ENCODE measurements at regions not wholly inside any gene's neighbourhood (a gene's known extent, or its start where the extent isn't known, plus 50 kb on each side); places are given as distances from the start of the nearest gene placed in this dataset.

- no peaks in the 10 kb centered on the region for H3K9me3 ChIP-seq (ENCODE audit: insufficient read depth in 2 of 2, low read depth in 1 of 2, low read length in 1 of 2)
- H4K8ac ChIP-seq (ENCODE audit: extremely low read depth, insufficient read depth, low read length): no peak overlapping the region
- no peaks in the 10 kb centered on the region for H3K27me3 ChIP-seq (replicated peaks in 1 of 4; ENCODE audit: control insufficient read depth in 3 of 4, extremely low read depth in 1 of 4, insufficient read depth in 3 of 4, low read length in 3 of 4)
- no peak overlapping the region for H3K9ac ChIP-seq (replicated peaks in 1 of 4; ENCODE audit: extremely low read depth in 1 of 4, low read depth in 3 of 4, low read length in 3 of 4)
- no peak overlapping the region for H4K5ac ChIP-seq (ENCODE audit: insufficient read length, low read depth, low read length)
- H3K14ac ChIP-seq (ENCODE audit: insufficient read length): no peak overlapping the region
- H3K36me3 ChIP-seq (ENCODE audit: control insufficient read depth in 2 of 4, insufficient read depth in 4 of 4, low read length in 3 of 4): peaks cover 19 to 38% (median 27%) of the 10 kb centered on the region in 4 experiments; a peak in 7 of 8 replicates
- no peak overlapping the region for H4K91ac ChIP-seq (replicated peaks; ENCODE audit: insufficient read length, low read length)
- no peak overlapping the region for H2BK5ac ChIP-seq (ENCODE audit: low read depth, low read length)
- no peak overlapping the region for H2BK20ac ChIP-seq (ENCODE audit: low read length)
- 91% methylated on average over 7 of the region's 9 CpGs; no CpG with 5 or more reads in 1 of the 2 experiments for WGBS, 2 experiments (ENCODE audit: extremely low coverage in 1 of 2, insufficient coverage in 1 of 2, insufficient read length in 1 of 2, insufficient replicate concordance in 2 of 2, low coverage in 1 of 2, low lambda C conversion rate in 2 of 2, missing lambda C conversion rate in 1 of 2)
- no peak overlapping the region for H2AFZ ChIP-seq (ENCODE audit: low read length)
- 0 out of 2 replicates have a peak, but pooled peaks cover 2% of the 10 kb centered on the region for H3K23me2 ChIP-seq (ENCODE audit: low read depth, low read length)
- no peak overlapping the region for H3K23ac ChIP-seq (ENCODE audit: insufficient read length)
- H3K4me3 ChIP-seq (ENCODE audit: extremely low read depth in 1 of 4, insufficient read depth in 2 of 4, low read depth in 3 of 4, low read length in 4 of 4): no peak overlapping the region
- POLR2A ChIA-PET (ENCODE audit: partially characterized antibody): interaction anchor here (1.2 to 4.7 kb wide), 3 partner anchors 8 to 250 kb away, joined by 3 to 29 read pairs (median 3); partner anchors contain the start of gene ARMC5
- peaks cover 1 to 5% of the 10 kb centered on the region in 2 experiments for H3K79me2 ChIP-seq (ENCODE audit: control insufficient read depth in 1 of 2, insufficient read depth in 2 of 2, low read length in 2 of 2)
- H3K4me1 ChIP-seq (replicated peaks in 1 of 4; ENCODE audit: control insufficient read depth in 3 of 4, insufficient read depth in 4 of 4, low read length in 3 of 4): peaks cover 4 to 7% (median 5%) of the 10 kb centered on the region in 4 experiments; a peak in 6 of 7 replicates
- no peak overlapping the region for H3K4ac ChIP-seq (replicated peaks; ENCODE audit: insufficient read length, low read depth, low read length)
- H2BK15ac ChIP-seq (ENCODE audit: low read length): no peak overlapping the region
- no peaks in the 10 kb centered on the region for H3K79me1 ChIP-seq (ENCODE audit: low read depth, low read length)
- CTCF ChIA-PET (ENCODE audit: partially characterized antibody): interaction anchor here (0.6 to 1.8 kb wide), 6 partner anchors 24 to 629 kb away, joined by 3 to 4 read pairs (median 4); partner anchors contain the start of gene ZNF267
- no peak overlapping the region for H3K27ac ChIP-seq (ENCODE audit: low read depth, low read length)
- H4K20me1 ChIP-seq (replicated peaks in 1 of 2; ENCODE audit: control insufficient read depth in 1 of 2, insufficient read depth in 2 of 2, low read length in 2 of 2): peaks cover 3 to 6% of the 10 kb centered on the region in 2 experiments
- H3K4me2 ChIP-seq (ENCODE audit: insufficient read depth in 1 of 2, low read depth in 2 of 2, low read length in 2 of 2): no peak overlapping the region
- no peak overlapping the region for H3K18ac ChIP-seq (ENCODE audit: extremely low read depth, low read length)
- H2BK12ac ChIP-seq (ENCODE audit: low read depth, low read length): no peak overlapping the region
- H2AK5ac ChIP-seq (ENCODE audit: low read depth, low read length): no peak overlapping the region
- FAIRE-seq (no peak), DNase-seq (ENCODE audit: low read depth in 1 of 2, low spot score in 2 of 2) (no peak)
- no peak overlapping the region for H3K56ac ChIP-seq (replicated peaks; ENCODE audit: insufficient read length, low read depth, low read length)
- H2BK120ac ChIP-seq (replicated peaks; ENCODE audit: low read depth, low read length): no peak overlapping the region
- no peak for TF ChIP-seq CREB1 (IDR thresholded peaks at IDR 0.05)
- TF ChIP-seq CHD1 (IDR thresholded peaks at IDR 0.05; ENCODE audit: low read depth, low read length): no peak
- no peak for TF ChIP-seq TEAD4 (IDR thresholded peaks at IDR 0.05; ENCODE audit: low read depth, low read length)
- TF ChIP-seq CEBPB (IDR thresholded peaks at IDR 0.05; ENCODE audit: low read depth, low read length): no peak
- no peak for TF ChIP-seq SRF (IDR thresholded peaks at IDR 0.05; ENCODE audit: low read depth, low read length)
- no peak for TF ChIP-seq YY1 (IDR thresholded peaks at IDR 0.05; ENCODE audit: low read depth, low read length)
- TF ChIP-seq BACH1 (IDR thresholded peaks at IDR 0.05; ENCODE audit: low read length): no peak
- no peak for TF ChIP-seq SIN3A (conservative IDR thresholded peaks at IDR 0.05 in 1 of 2, IDR thresholded peaks at IDR 0.05 in 1 of 2; ENCODE audit: low read depth in 1 of 2, low read length in 2 of 2)
- no peak for TF ChIP-seq POLR2AphosphoS5 (IDR thresholded peaks at IDR 0.05; ENCODE audit: low read depth, low read length)
- TF ChIP-seq PHF8 (conservative IDR thresholded peaks at IDR 0.05; ENCODE audit: low read depth, low read length): no peak
- TF ChIP-seq FOSL1 (IDR thresholded peaks at IDR 0.05; ENCODE audit: insufficient read depth, low read depth, low read length): no peak
- no peak for TF ChIP-seq KDM5A (IDR thresholded peaks at IDR 0.05; ENCODE audit: low read length)
- TF ChIP-seq JUN (IDR thresholded peaks at IDR 0.05; ENCODE audit: low read depth, low read length): no peak
These were observed 164.4 kb upstream of the ZNF267 start for GRCh38 chr16:31709181-31709580.
